ENCODE measurements at regions not wholly inside any gene's neighbourhood (a gene's known extent, or its start where the extent isn't known, plus 50 kb on each side); places are given as distances from the start of the nearest gene placed in this dataset.

GRCh38 chr3:871651-872050 lies 221.2 kb upstream of the CNTN6 start:
- DNase-seq (ENCODE audit: low spot score) = no peak
- H3K79me2 ChIP-seq = no peaks in the 10 kb centered on the region
- no peaks in the 10 kb centered on the region for H3K27me3 ChIP-seq
- H3K9me3 ChIP-seq (ENCODE audit: low read depth) = no peaks in the 10 kb centered on the region
- no peaks in the 10 kb centered on the region for H3K36me3 ChIP-seq (replicated peaks; ENCODE audit: insufficient read depth, low read depth)
- H3K4me2 ChIP-seq = no peak overlapping the region
- no peak overlapping the region for H3K27ac ChIP-seq
- 91% methylated on average over 1 of the region's 1 CpG for WGBS (ENCODE audit: low lambda C conversion rate, missing lambda C conversion rate)
- H3K4me3 ChIP-seq = no peak overlapping the region
- H3K9me2 ChIP-seq (replicated peaks; ENCODE audit: insufficient read depth) = no peaks in the 10 kb centered on the region
- H2AFZ ChIP-seq = no peak overlapping the region
- TF ChIP-seq EZH2phosphoT487 (IDR thresholded peaks at IDR 0.05; ENCODE audit: low read depth, severe bottlenecking, unreplicated experiment) (no peak), EZH2 (IDR thresholded peaks at IDR 0.05; ENCODE audit: borderline replicate concordance) (no peak)
- TF ChIP-seq, protein P1, sequence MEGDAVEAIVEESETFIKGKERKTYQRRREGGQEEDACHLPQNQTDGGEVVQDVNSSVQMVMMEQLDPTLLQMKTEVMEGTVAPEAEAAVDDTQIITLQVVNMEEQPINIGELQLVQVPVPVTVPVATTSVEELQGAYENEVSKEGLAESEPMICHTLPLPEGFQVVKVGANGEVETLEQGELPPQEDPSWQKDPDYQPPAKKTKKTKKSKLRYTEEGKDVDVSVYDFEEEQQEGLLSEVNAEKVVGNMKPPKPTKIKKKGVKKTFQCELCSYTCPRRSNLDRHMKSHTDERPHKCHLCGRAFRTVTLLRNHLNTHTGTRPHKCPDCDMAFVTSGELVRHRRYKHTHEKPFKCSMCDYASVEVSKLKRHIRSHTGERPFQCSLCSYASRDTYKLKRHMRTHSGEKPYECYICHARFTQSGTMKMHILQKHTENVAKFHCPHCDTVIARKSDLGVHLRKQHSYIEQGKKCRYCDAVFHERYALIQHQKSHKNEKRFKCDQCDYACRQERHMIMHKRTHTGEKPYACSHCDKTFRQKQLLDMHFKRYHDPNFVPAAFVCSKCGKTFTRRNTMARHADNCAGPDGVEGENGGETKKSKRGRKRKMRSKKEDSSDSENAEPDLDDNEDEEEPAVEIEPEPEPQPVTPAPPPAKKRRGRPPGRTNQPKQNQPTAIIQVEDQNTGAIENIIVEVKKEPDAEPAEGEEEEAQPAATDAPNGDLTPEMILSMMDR (IDR thresholded peaks at IDR 0.05; ENCODE audit: poor library complexity) = no peak
- H3K4me1 ChIP-seq (ENCODE audit: insufficient read depth) = no peaks in the 10 kb centered on the region
- no peaks in the 10 kb centered on the region for H4K20me1 ChIP-seq (ENCODE audit: insufficient read depth, poor library complexity, severe bottlenecking)

- Histone ChIP-seq H4K20me1 (ENCODE audit: insufficient read depth, poor library complexity, severe bottlenecking) (no peaks in the 10 kb centered on the region), H3K79me2 (no peaks in the 10 kb centered on the region), H3K36me3 (replicated peaks; ENCODE audit: insufficient read depth, low read depth) (no peaks in the 10 kb centered on the region), H2AFZ (no peak overlapping the region), H3K9me2 (replicated peaks; ENCODE audit: insufficient read depth) (no peaks in the 10 kb centered on the region), H3K27me3 (no peaks in the 10 kb centered on the region), H3K9me3 (ENCODE audit: low read depth) (no peaks in the 10 kb centered on the region), H3K4me2 (no peak overlapping the region), H3K4me1 (ENCODE audit: insufficient read depth) (no peaks in the 10 kb centered on the region), H3K4me3 (no peak overlapping the region), H3K27ac (no peak overlapping the region)
- TF ChIP-seq EZH2 (IDR thresholded peaks at IDR 0.05; ENCODE audit: borderline replicate concordance) (no peak), EZH2phosphoT487 (IDR thresholded peaks at IDR 0.05; ENCODE audit: low read depth, severe bottlenecking, unreplicated experiment) (no peak)
- TF ChIP-seq, protein P1 (IDR thresholded peaks at IDR 0.05; ENCODE audit: poor library complexity) = no peak
- 97% methylated on average over 1 of the region's 1 CpG for WGBS (ENCODE audit: low lambda C conversion rate, missing lambda C conversion rate)
- DNase-seq (ENCODE audit: low spot score) = no peak
These were observed 215.8 kb upstream of the CNTN6 start for GRCh38 chr3:877001-877400.

- no peaks in the 10 kb centered on the region for H4K20me1 ChIP-seq (ENCODE audit: insufficient read depth, poor library complexity, severe bottlenecking)
- H3K79me2 ChIP-seq = no peaks in the 10 kb centered on the region
- 89% methylated on average over 1 of the region's 1 CpG for WGBS (ENCODE audit: low lambda C conversion rate, missing lambda C conversion rate)
- no peaks in the 10 kb centered on the region for H3K4me1 ChIP-seq (ENCODE audit: insufficient read depth)
- no peak for DNase-seq (ENCODE audit: low spot score)
- H3K36me3 ChIP-seq (replicated peaks; ENCODE audit: insufficient read depth, low read depth) = no peaks in the 10 kb centered on the region
- H3K27me3 ChIP-seq = no peaks in the 10 kb centered on the region
- no peaks in the 10 kb centered on the region for H3K9me3 ChIP-seq (ENCODE audit: low read depth)
- no peak overlapping the region for H3K4me2 ChIP-seq
- H3K27ac ChIP-seq = no peak overlapping the region
- no peak overlapping the region for H3K4me3 ChIP-seq
- H2AFZ ChIP-seq = no peak overlapping the region
- TF ChIP-seq EZH2phosphoT487 (IDR thresholded peaks at IDR 0.05; ENCODE audit: low read depth, severe bottlenecking, unreplicated experiment) = no peak
- TF ChIP-seq, protein P1 (IDR thresholded peaks at IDR 0.05; ENCODE audit: poor library complexity) = no peak
- TF ChIP-seq EZH2 (IDR thresholded peaks at IDR 0.05; ENCODE audit: borderline replicate concordance) = no peak
- H3K9me2 ChIP-seq (replicated peaks; ENCODE audit: insufficient read depth) = no peaks in the 10 kb centered on the region
These were observed 214.1 kb upstream of the CNTN6 start for GRCh38 chr3:878746-879145.

GRCh38 chr3:880371-880770 lies 212.5 kb upstream of the CNTN6 start:
- Histone ChIP-seq H3K4me1 (ENCODE audit: insufficient read depth) (no peaks in the 10 kb centered on the region), H3K9me3 (ENCODE audit: low read depth) (no peaks in the 10 kb centered on the region), H2AFZ (no peak overlapping the region), H3K4me2 (no peak overlapping the region), H4K20me1 (ENCODE audit: insufficient read depth, poor library complexity, severe bottlenecking) (no peaks in the 10 kb centered on the region), H3K27me3 (no peaks in the 10 kb centered on the region), H3K27ac (no peak overlapping the region), H3K9me2 (replicated peaks; ENCODE audit: insufficient read depth) (no peaks in the 10 kb centered on the region), H3K4me3 (no peak overlapping the region), H3K36me3 (replicated peaks; ENCODE audit: insufficient read depth, low read depth) (no peaks in the 10 kb centered on the region), H3K79me2 (no peaks in the 10 kb centered on the region)
- WGBS (ENCODE audit: low lambda C conversion rate, missing lambda C conversion rate) = 46% methylated on average over 3 of the region's 3 CpGs
- no peak for TF ChIP-seq EZH2phosphoT487 (IDR thresholded peaks at IDR 0.05; ENCODE audit: low read depth, severe bottlenecking, unreplicated experiment)
- TF ChIP-seq EZH2 (IDR thresholded peaks at IDR 0.05; ENCODE audit: borderline replicate concordance) = no peak
- TF ChIP-seq, protein P1 (IDR thresholded peaks at IDR 0.05; ENCODE audit: poor library complexity) = no peak
- DNase-seq (ENCODE audit: low spot score) = no peak
